ENCODE measurements at regions not wholly inside any gene's neighbourhood (a gene's known extent, or its start where the extent isn't known, plus 50 kb on each side); places are given as distances from the start of the nearest gene placed in this dataset.

GRCh38 chr13:34458756-34459715 is 483.0 kb upstream of the NBEA start:
- ATAC-seq (ENCODE audit: low read depth) (no peak), DNase-seq (no peak)
- no peak overlapping the region for H3K9ac ChIP-seq (ENCODE audit: low read depth, low read length)
- H4K5ac ChIP-seq (ENCODE audit: low read depth, low read length), result no peak overlapping the region
- H3K23ac ChIP-seq (ENCODE audit: low read depth, low read length), result no peak overlapping the region
- H3K27ac ChIP-seq (ENCODE audit: insufficient read depth, low read length), result no peak overlapping the region
- no peak overlapping the region for H2BK120ac ChIP-seq (ENCODE audit: low read depth, low read length)
- H3K36me3 ChIP-seq (ENCODE audit: control insufficient read depth, insufficient read depth, low read length), result no peaks in the 10 kb centered on the region
- no peak overlapping the region for H2BK5ac ChIP-seq (ENCODE audit: low read depth, low read length, poor library complexity, severe bottlenecking)
- dilution Hi-C loops (cut with HindIII; ENCODE audit: low sequenced_read_pairs, unreplicated experiment) (no loop called here), in situ Hi-C loops (cut with MboI; ENCODE audit: low sequenced_read_pairs) (no loop called here), intact Hi-C loops (cut with micrococcal nuclease) (no loop called here)
- H3K9me3 ChIP-seq (ENCODE audit: control insufficient read depth, insufficient read depth, low read length), result no peaks in the 10 kb centered on the region; the same call in 1 of the 2 replicates
- TF ChIP-seq MAFK (IDR thresholded peaks at IDR 0.05; ENCODE audit: low read depth, low read length) (no peak), MAZ (IDR thresholded peaks at IDR 0.05; ENCODE audit: borderline replicate concordance, low read depth, low read length) (no peak), CEBPB (IDR thresholded peaks at IDR 0.05; ENCODE audit: low read depth, low read length) (no peak), RCOR1 (IDR thresholded peaks at IDR 0.05; ENCODE audit: insufficient replicate concordance, low read length) (no peak), POLR2A (IDR thresholded peaks at IDR 0.05; ENCODE audit: low read depth, low read length) (no peak), USF2 (IDR thresholded peaks at IDR 0.05; ENCODE audit: low read depth, low read length) (no peak), NFE2L2 (IDR thresholded peaks at IDR 0.05; ENCODE audit: low read depth, low read length) (no peak), BHLHE40 (IDR thresholded peaks at IDR 0.05; ENCODE audit: low read depth, low read length) (no peak), CTCF (conservative IDR thresholded peaks at IDR 0.05; ENCODE audit: low read depth, low read length) (no peak)
- no CpG with 5 or more reads among the region's 4 CpGs for WGBS, 2 experiments (ENCODE audit: extremely low coverage in 2 of 2, insufficient read length in 1 of 2)
- no peak overlapping the region for H4K8ac ChIP-seq (ENCODE audit: low read depth in 2 of 2, low read length in 2 of 2)
- H3K27me3 ChIP-seq (ENCODE audit: control insufficient read depth, insufficient read depth, low read length), result no peaks in the 10 kb centered on the region
- no peaks in the 10 kb centered on the region; the same call in 1 of the 2 replicates for H3K9me1 ChIP-seq (ENCODE audit: insufficient read depth, low read length)
- no peaks in the 10 kb centered on the region for H4K20me1 ChIP-seq (ENCODE audit: insufficient read depth, low read length)
- BruUV-seq (replicated peaks), result no TSS peak
- ChIA-PET CTCF (no interaction called here), POLR2A (ENCODE audit: unreplicated experiment) (no interaction called here)
- no peak overlapping the region for H3K4ac ChIP-seq (ENCODE audit: low read depth, low read length)
- H2AFZ ChIP-seq (replicated peaks; ENCODE audit: low read length, poor library complexity), result no peak overlapping the region
- H2BK20ac ChIP-seq (ENCODE audit: low read depth, low read length), result no peak overlapping the region
- no peak overlapping the region for H3K18ac ChIP-seq (ENCODE audit: low read depth, low read length)
- no peak overlapping the region for H3K56ac ChIP-seq (ENCODE audit: extremely low read depth, insufficient read depth, low read length)
- no peak overlapping the region for H3K4me3 ChIP-seq (ENCODE audit: insufficient read depth, low read depth, low read length)
- H4K91ac ChIP-seq (ENCODE audit: insufficient read depth, low read depth, low read length), result no peak overlapping the region
- no peak overlapping the region for H3K4me2 ChIP-seq (ENCODE audit: low read depth, low read length)
- no peak overlapping the region for H2AK5ac ChIP-seq (ENCODE audit: low read depth, low read length)
- H3K4me1 ChIP-seq (ENCODE audit: control insufficient read depth, insufficient read depth, low read length), result no peaks in the 10 kb centered on the region; the same call in 1 of the 2 replicates
- no peak overlapping the region for H2AK9ac ChIP-seq (replicated peaks; ENCODE audit: low read depth, low read length, poor library complexity)
- H3K79me1 ChIP-seq (ENCODE audit: low read depth in 1 of 2, low read length in 2 of 2), result no peaks in the 10 kb centered on the region
- H2BK15ac ChIP-seq (ENCODE audit: low read depth, low read length), result no peak overlapping the region
- no peak overlapping the region for H3K14ac ChIP-seq (replicated peaks; ENCODE audit: low read depth, low read length)

Measured in IMR-90 (cell line).